ENCODE measurements at regions not wholly inside any gene's neighbourhood (a gene's known extent, or its start where the extent isn't known, plus 50 kb on each side); places are given as distances from the start of the nearest gene placed in this dataset.

- Histone ChIP-seq H2AFZ (ENCODE audit: low read length) (0 out of 2 replicates have a peak overlapping the region, but pooled peaks have one; percentile 20), H3K4me2 (ENCODE audit: low read depth, low read length, poor library complexity, severe bottlenecking) (no peak overlapping the region), H3K9me2 (replicated peaks; ENCODE audit: insufficient read depth, low read length) (no peaks in the 10 kb centered on the region)
Measured at GRCh38 chr4:160848901-160849760, 1314.7 kb downstream of the FSTL5 start.

GRCh38 chr4:160864253-160864652, 1299.5 kb downstream of the FSTL5 start:
- peaks cover 49% of the 10 kb centered on the region for H3K9me3 ChIP-seq (ENCODE audit: low read length)
- H2AFZ ChIP-seq (ENCODE audit: low read length) = no peak overlapping the region
- H3K9ac ChIP-seq (ENCODE audit: low read length) = no peak overlapping the region
- H3K79me2 ChIP-seq (ENCODE audit: low read length) = no peaks in the 10 kb centered on the region
- H3K27me3 ChIP-seq (ENCODE audit: low read length) = no peaks in the 10 kb centered on the region
- H3K4me2 ChIP-seq (ENCODE audit: low read depth, low read length, poor library complexity, severe bottlenecking) = no peak overlapping the region
- H3K4me1 ChIP-seq (ENCODE audit: low read length) = no peaks in the 10 kb centered on the region
- no peaks in the 10 kb centered on the region for H3K36me3 ChIP-seq (ENCODE audit: insufficient read depth, low read length)
- no peaks in the 10 kb centered on the region for H4K20me1 ChIP-seq (ENCODE audit: insufficient read depth, low read depth, low read length)
- no peak overlapping the region for H3K27ac ChIP-seq (ENCODE audit: low read length)
- no peak for DNase-seq
- H3K4me3 ChIP-seq (ENCODE audit: low read length) = no peak overlapping the region
- H3K9me2 ChIP-seq (replicated peaks; ENCODE audit: insufficient read depth, low read length) = no peaks in the 10 kb centered on the region

More at GRCh38 chr4:160848901-160849760, 1314.7 kb downstream of the FSTL5 start:
- Histone ChIP-seq H3K9me3 (ENCODE audit: low read length) (peaks cover 47% of the 10 kb centered on the region), H3K4me3 (ENCODE audit: low read length) (no peak overlapping the region), H3K9ac (ENCODE audit: low read length) (no peak overlapping the region), H4K20me1 (ENCODE audit: insufficient read depth, low read depth, low read length) (no peaks in the 10 kb centered on the region), H3K4me1 (ENCODE audit: low read length) (no peaks in the 10 kb centered on the region), H3K27ac (ENCODE audit: low read length) (no peak overlapping the region), H3K79me2 (ENCODE audit: low read length) (no peaks in the 10 kb centered on the region), H3K36me3 (ENCODE audit: insufficient read depth, low read length) (no peaks in the 10 kb centered on the region), H3K27me3 (ENCODE audit: low read length) (no peaks in the 10 kb centered on the region)
- DNase-seq = no peak

GRCh38 chr4:160869899-160870298, 1293.9 kb downstream of the FSTL5 start:
- H3K9me2 ChIP-seq (replicated peaks; ENCODE audit: insufficient read depth, low read length) = no peaks in the 10 kb centered on the region
- no peaks in the 10 kb centered on the region for H3K79me2 ChIP-seq (ENCODE audit: low read length)
- no peak overlapping the region for H3K4me3 ChIP-seq (ENCODE audit: low read length)
- H3K9ac ChIP-seq (ENCODE audit: low read length) = no peak overlapping the region
- no peak for DNase-seq
- no peak overlapping the region for H3K27ac ChIP-seq (ENCODE audit: low read length)
- no peak overlapping the region for H3K4me2 ChIP-seq (ENCODE audit: low read depth, low read length, poor library complexity, severe bottlenecking)
- no peaks in the 10 kb centered on the region for H3K36me3 ChIP-seq (ENCODE audit: insufficient read depth, low read length)
- H2AFZ ChIP-seq (ENCODE audit: low read length) = no peak overlapping the region
- no peaks in the 10 kb centered on the region for H3K4me1 ChIP-seq (ENCODE audit: low read length)
- peaks cover 42% of the 10 kb centered on the region for H3K9me3 ChIP-seq (ENCODE audit: low read length)
- H4K20me1 ChIP-seq (ENCODE audit: insufficient read depth, low read depth, low read length) = no peaks in the 10 kb centered on the region
- H3K27me3 ChIP-seq (ENCODE audit: low read length) = no peaks in the 10 kb centered on the region

GRCh38 chr4:160872491-160872890, 1291.3 kb downstream of the FSTL5 start:
- no peaks in the 10 kb centered on the region for H3K27me3 ChIP-seq (ENCODE audit: low read length)
- no peaks in the 10 kb centered on the region for H3K9me2 ChIP-seq (replicated peaks; ENCODE audit: insufficient read depth, low read length)
- no peaks in the 10 kb centered on the region for H3K79me2 ChIP-seq (ENCODE audit: low read length)
- DNase-seq = no peak
- H3K9me3 ChIP-seq (ENCODE audit: low read length) = peaks cover 24% of the 10 kb centered on the region
- no peaks in the 10 kb centered on the region for H3K4me1 ChIP-seq (ENCODE audit: low read length)
- no peak overlapping the region for H3K4me2 ChIP-seq (ENCODE audit: low read depth, low read length, poor library complexity, severe bottlenecking)
- no peaks in the 10 kb centered on the region for H4K20me1 ChIP-seq (ENCODE audit: insufficient read depth, low read depth, low read length)
- H3K36me3 ChIP-seq (ENCODE audit: insufficient read depth, low read length) = no peaks in the 10 kb centered on the region
- no peak overlapping the region for H3K9ac ChIP-seq (ENCODE audit: low read length)
- no peak overlapping the region for H3K27ac ChIP-seq (ENCODE audit: low read length)
- no peak overlapping the region for H3K4me3 ChIP-seq (ENCODE audit: low read length)
- H2AFZ ChIP-seq (ENCODE audit: low read length) = no peak overlapping the region

- H3K9ac ChIP-seq (ENCODE audit: low read length) = no peak overlapping the region
- no peak overlapping the region for H3K4me3 ChIP-seq (ENCODE audit: low read length)
- H2AFZ ChIP-seq (ENCODE audit: low read length) = no peak overlapping the region
- H3K9me3 ChIP-seq (ENCODE audit: low read length) = peaks cover 21% of the 10 kb centered on the region
- no peaks in the 10 kb centered on the region for H3K79me2 ChIP-seq (ENCODE audit: low read length)
- H3K36me3 ChIP-seq (ENCODE audit: insufficient read depth, low read length) = no peaks in the 10 kb centered on the region
- H3K27me3 ChIP-seq (ENCODE audit: low read length) = no peaks in the 10 kb centered on the region
- no peaks in the 10 kb centered on the region for H3K9me2 ChIP-seq (replicated peaks; ENCODE audit: insufficient read depth, low read length)
- no peaks in the 10 kb centered on the region for H3K4me1 ChIP-seq (ENCODE audit: low read length)
- DNase-seq = no peak
- no peak overlapping the region for H3K4me2 ChIP-seq (ENCODE audit: low read depth, low read length, poor library complexity, severe bottlenecking)
- no peak overlapping the region for H3K27ac ChIP-seq (ENCODE audit: low read length)
- H4K20me1 ChIP-seq (ENCODE audit: insufficient read depth, low read depth, low read length) = no peaks in the 10 kb centered on the region
Measured at GRCh38 chr4:160877087-160877790, 1286.6 kb downstream of the FSTL5 start.

- DNase-seq = no peak
- no peaks in the 10 kb centered on the region for H3K4me1 ChIP-seq (ENCODE audit: low read length)
- no peaks in the 10 kb centered on the region for H4K20me1 ChIP-seq (ENCODE audit: insufficient read depth, low read depth, low read length)
- no peak overlapping the region for H3K4me3 ChIP-seq (ENCODE audit: low read length)
- H3K9ac ChIP-seq (ENCODE audit: low read length) = no peak overlapping the region
- peaks cover 28% of the 10 kb centered on the region for H3K9me3 ChIP-seq (ENCODE audit: low read length)
- no peak overlapping the region for H2AFZ ChIP-seq (ENCODE audit: low read length)
- H3K36me3 ChIP-seq (ENCODE audit: insufficient read depth, low read length) = no peaks in the 10 kb centered on the region
- no peaks in the 10 kb centered on the region for H3K79me2 ChIP-seq (ENCODE audit: low read length)
- H3K9me2 ChIP-seq (replicated peaks; ENCODE audit: insufficient read depth, low read length) = no peaks in the 10 kb centered on the region
- H3K4me2 ChIP-seq (ENCODE audit: low read depth, low read length, poor library complexity, severe bottlenecking) = no peak overlapping the region
- no peak overlapping the region for H3K27ac ChIP-seq (ENCODE audit: low read length)
- no peaks in the 10 kb centered on the region for H3K27me3 ChIP-seq (ENCODE audit: low read length)
Measured at GRCh38 chr4:160880180-160880579, 1283.6 kb downstream of the FSTL5 start.

- no peaks in the 10 kb centered on the region for H3K79me2 ChIP-seq (ENCODE audit: low read length)
- no peaks in the 10 kb centered on the region for H3K27me3 ChIP-seq (ENCODE audit: low read length)
- no peaks in the 10 kb centered on the region for H3K36me3 ChIP-seq (ENCODE audit: insufficient read depth, low read length)
- no peaks in the 10 kb centered on the region for H3K4me1 ChIP-seq (ENCODE audit: low read length)
- H3K4me3 ChIP-seq (ENCODE audit: low read length) = no peak overlapping the region
- peaks cover 45% of the 10 kb centered on the region for H3K9me3 ChIP-seq (ENCODE audit: low read length)
- H3K4me2 ChIP-seq (ENCODE audit: low read depth, low read length, poor library complexity, severe bottlenecking) = no peak overlapping the region
- no peak for DNase-seq
- H3K27ac ChIP-seq (ENCODE audit: low read length) = no peak overlapping the region
- H4K20me1 ChIP-seq (ENCODE audit: insufficient read depth, low read depth, low read length) = no peaks in the 10 kb centered on the region
- no peaks in the 10 kb centered on the region for H3K9me2 ChIP-seq (replicated peaks; ENCODE audit: insufficient read depth, low read length)
- no peak overlapping the region for H3K9ac ChIP-seq (ENCODE audit: low read length)
- no peak overlapping the region for H2AFZ ChIP-seq (ENCODE audit: low read length)
Measured at GRCh38 chr4:160887668-160888067, 1276.1 kb downstream of the FSTL5 start.

- H3K79me2 ChIP-seq (ENCODE audit: low read length) = no peaks in the 10 kb centered on the region
- no peaks in the 10 kb centered on the region for H3K27me3 ChIP-seq (ENCODE audit: low read length)
- peaks cover 51% of the 10 kb centered on the region for H3K9me3 ChIP-seq (ENCODE audit: low read length)
- DNase-seq = no peak
- no peak overlapping the region for H3K9ac ChIP-seq (ENCODE audit: low read length)
- no peak overlapping the region for H2AFZ ChIP-seq (ENCODE audit: low read length)
- H3K4me2 ChIP-seq (ENCODE audit: low read depth, low read length, poor library complexity, severe bottlenecking) = no peak overlapping the region
- H3K36me3 ChIP-seq (ENCODE audit: insufficient read depth, low read length) = no peaks in the 10 kb centered on the region
- no peak overlapping the region for H3K27ac ChIP-seq (ENCODE audit: low read length)
- no peaks in the 10 kb centered on the region for H4K20me1 ChIP-seq (ENCODE audit: insufficient read depth, low read depth, low read length)
- H3K4me3 ChIP-seq (ENCODE audit: low read length) = no peak overlapping the region
- H3K9me2 ChIP-seq (replicated peaks; ENCODE audit: insufficient read depth, low read length) = no peaks in the 10 kb centered on the region
- H3K4me1 ChIP-seq (ENCODE audit: low read length) = no peaks in the 10 kb centered on the region
Measured at GRCh38 chr4:160894128-160894527, 1269.7 kb downstream of the FSTL5 start.

Measured in Karpas-422 (cell line).